GM10266 (cell line): ENCODE measurements at regions not wholly inside any gene's neighbourhood (a gene's known extent, or its start where the extent isn't known, plus 50 kb on each side); places are given as distances from the start of the nearest gene placed in this dataset.

ENCODE experiments used
- DNase-seq: peaks from one replicate; pipeline ENCODE4 v3.0.0; 2012; ENCODE audit errors: extremely low spot score
- TF ChIP-seq, protein P1 (sequence below): IDR thresholded peaks from 2 replicates; pipeline ENCODE4 v1.5.1; 2012; ENCODE audit warnings: mild to moderate bottlenecking, low read depth; ENCODE audit not compliant: control insufficient read depth, insufficient read depth; ENCODE audit errors: missing control alignments

DNA sequence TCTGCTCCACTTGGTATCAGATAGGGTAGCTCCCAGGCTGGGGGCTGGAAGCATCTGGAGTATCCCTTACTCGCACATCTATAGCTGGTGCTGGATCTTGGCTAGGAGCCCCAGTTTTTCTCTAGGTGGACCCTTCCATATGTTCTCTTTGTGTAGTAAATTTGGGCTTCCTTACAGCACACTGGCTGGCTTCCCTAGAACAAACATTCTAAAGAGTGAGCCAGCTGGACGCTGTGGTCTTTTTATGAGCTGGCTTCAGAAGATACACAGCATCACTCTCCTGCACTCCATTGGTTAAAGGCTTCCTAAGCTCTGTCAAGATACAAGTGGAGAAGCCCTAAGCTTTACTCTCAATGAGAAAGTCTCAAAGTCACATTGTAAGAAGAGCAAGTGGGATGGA, 322.1 kb downstream of the WDR72 start:
- TF ChIP-seq, protein P1, sequence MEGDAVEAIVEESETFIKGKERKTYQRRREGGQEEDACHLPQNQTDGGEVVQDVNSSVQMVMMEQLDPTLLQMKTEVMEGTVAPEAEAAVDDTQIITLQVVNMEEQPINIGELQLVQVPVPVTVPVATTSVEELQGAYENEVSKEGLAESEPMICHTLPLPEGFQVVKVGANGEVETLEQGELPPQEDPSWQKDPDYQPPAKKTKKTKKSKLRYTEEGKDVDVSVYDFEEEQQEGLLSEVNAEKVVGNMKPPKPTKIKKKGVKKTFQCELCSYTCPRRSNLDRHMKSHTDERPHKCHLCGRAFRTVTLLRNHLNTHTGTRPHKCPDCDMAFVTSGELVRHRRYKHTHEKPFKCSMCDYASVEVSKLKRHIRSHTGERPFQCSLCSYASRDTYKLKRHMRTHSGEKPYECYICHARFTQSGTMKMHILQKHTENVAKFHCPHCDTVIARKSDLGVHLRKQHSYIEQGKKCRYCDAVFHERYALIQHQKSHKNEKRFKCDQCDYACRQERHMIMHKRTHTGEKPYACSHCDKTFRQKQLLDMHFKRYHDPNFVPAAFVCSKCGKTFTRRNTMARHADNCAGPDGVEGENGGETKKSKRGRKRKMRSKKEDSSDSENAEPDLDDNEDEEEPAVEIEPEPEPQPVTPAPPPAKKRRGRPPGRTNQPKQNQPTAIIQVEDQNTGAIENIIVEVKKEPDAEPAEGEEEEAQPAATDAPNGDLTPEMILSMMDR, result no peak
- DNase-seq, result no peak

DNA sequence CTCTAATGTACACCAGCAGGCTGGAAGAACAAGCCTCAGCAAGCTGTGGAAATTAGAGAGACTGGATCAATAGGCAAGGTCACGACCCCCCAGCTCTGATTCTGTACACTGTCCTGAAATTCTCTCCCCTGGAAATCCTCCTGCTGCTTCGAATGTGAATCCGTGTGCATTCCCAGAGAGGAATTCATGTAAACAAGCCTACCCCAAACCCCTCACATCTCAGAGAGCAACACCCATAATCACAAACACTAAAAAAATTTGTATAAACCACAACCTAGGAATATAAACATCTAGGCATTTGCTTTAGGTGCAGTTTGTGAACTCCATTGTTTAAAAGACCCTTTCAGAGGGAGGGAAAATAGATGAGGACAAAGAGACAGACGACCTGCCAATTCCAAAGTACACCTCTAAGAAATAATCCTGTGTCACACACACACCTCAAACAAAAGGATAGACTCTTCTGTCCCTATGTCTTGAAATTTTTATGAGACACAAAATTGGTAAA, 325.2 kb downstream of the WDR72 start:
- TF ChIP-seq, protein P1, result no peak
- no peak for DNase-seq

GRCh38 chr15:53416219-53416940, 343.1 kb downstream of the WDR72 start:
- TF ChIP-seq, protein P1, result no peak
- no peak for DNase-seq

DNA sequence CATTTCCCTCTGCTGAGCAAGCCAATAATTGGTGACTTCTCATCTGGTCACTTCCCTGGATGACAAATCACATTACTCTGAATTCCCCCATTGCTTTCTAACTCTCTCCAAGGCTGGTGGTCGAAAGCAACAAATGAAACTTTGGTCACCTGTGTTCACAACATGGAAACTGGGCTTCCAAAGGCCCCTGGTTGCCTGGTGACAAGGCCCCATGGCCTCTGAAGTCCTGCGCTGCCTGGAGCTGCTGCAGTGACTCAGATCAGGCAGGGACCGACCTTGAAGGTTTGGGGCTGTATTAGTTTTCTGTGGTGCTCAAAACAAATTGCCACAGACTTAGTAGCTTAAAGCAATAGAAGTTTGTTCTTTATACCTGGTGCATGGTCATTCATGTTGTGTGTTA, 345.3 kb downstream of the WDR72 start:
- TF ChIP-seq, protein P1, result no peak
- DNase-seq, result no peak

- TF ChIP-seq, protein P1, result no peak
- no peak for DNase-seq
Observed at GRCh38 chr15:53412542-53412941, 346.9 kb downstream of the WDR72 start.

DNA sequence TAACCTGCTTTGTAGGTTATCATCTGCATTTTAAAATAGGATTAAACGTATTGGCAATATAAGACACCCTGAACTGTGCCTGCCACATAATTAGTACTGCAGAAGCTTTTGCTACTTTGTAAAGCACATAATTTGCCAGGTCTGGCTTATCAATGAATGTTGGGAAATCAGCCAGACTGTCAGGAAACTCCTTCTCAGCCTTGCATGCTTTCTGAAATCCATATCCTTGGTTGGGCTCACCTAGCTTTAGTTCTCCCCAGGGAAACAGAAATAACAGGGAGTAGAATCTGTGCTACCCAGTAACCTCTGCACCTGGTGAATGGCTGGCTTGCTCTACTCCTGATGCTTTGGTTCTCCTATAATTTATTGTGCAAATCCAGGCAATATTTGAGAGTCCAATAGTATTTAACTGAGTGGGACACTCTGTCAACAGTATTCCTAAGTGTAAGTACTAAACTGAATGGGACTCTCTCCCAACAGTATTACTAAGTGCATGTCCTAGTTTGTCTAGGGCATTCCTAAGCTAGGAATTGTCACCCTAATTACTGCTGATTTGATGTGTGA, 354.5 kb downstream of the WDR72 start:
- DNase-seq, result no peak
- TF ChIP-seq, protein P1, result no peak

GRCh38 chr15:53401503-53401902, 358.0 kb downstream of the WDR72 start:
- TF ChIP-seq, protein P1, result no peak
- no peak for DNase-seq
